Kidney capillary endothelial cell (primary cell): ENCODE measurements at regions not wholly inside any gene's neighbourhood (a gene's known extent, or its start where the extent isn't known, plus 50 kb on each side); places are given as distances from the start of the nearest gene placed in this dataset.
"Not testable (repeated sequence)": the region's sequence is repeated elsewhere in the genome, so short reads cannot be mapped to it uniquely, and the experiment has no call there.

Source experiments
- DNase-seq: peaks from one replicate; pipeline ENCODE4 v3.0.0-alpha.2; 2018; ENCODE audit warnings: low spot score

GRCh38 chr7:119879835-119880234 lies 393.1 kb upstream of the KCND2 start:
- no peak for DNase-seq

GRCh38 chr7:119886007-119886406 lies 387.0 kb upstream of the KCND2 start:
- no peak for DNase-seq

- DNase-seq, result not testable (repeated sequence)
Observed at GRCh38 chr7:119886525-119886924, 386.4 kb upstream of the KCND2 start.

GRCh38 chr7:119888251-119888650 lies 384.7 kb upstream of the KCND2 start:
- no peak for DNase-seq

- no peak for DNase-seq
Observed at GRCh38 chr7:119890631-119891030, 382.3 kb upstream of the KCND2 start.

- DNase-seq, result no peak
Observed at GRCh38 chr7:119895320-119895719, 377.7 kb upstream of the KCND2 start.

- no peak for DNase-seq
Observed at GRCh38 chr7:119896386-119896785, 376.6 kb upstream of the KCND2 start.

- DNase-seq, result no peak
Observed at GRCh38 chr7:119900996-119901672, 371.8 kb upstream of the KCND2 start.

- DNase-seq, result no peak
Observed at GRCh38 chr7:119903085-119903484, 369.9 kb upstream of the KCND2 start.

GRCh38 chr7:119905495-119905894 lies 367.5 kb upstream of the KCND2 start:
- DNase-seq, result no peak

- DNase-seq, result no peak
Observed at GRCh38 chr7:119908948-119909347, 364.0 kb upstream of the KCND2 start.

- DNase-seq, result not testable (repeated sequence)
Observed at GRCh38 chr7:119914119-119914518, 358.9 kb upstream of the KCND2 start.

- no peak for DNase-seq
Observed at GRCh38 chr7:119916501-119916900, 356.5 kb upstream of the KCND2 start.

- no peak for DNase-seq
Observed at GRCh38 chr7:119918185-119918584, 354.8 kb upstream of the KCND2 start.

GRCh38 chr7:119919986-119920385 lies 353.0 kb upstream of the KCND2 start:
- DNase-seq, result no peak

GRCh38 chr7:119925581-119926289 lies 347.2 kb upstream of the KCND2 start:
- no peak for DNase-seq

GRCh38 chr7:119929891-119930290 lies 343.1 kb upstream of the KCND2 start:
- DNase-seq, result no peak

- no peak for DNase-seq
Observed at GRCh38 chr7:119931230-119931824, 341.6 kb upstream of the KCND2 start.

- DNase-seq, result peak; percentile 44
Observed at GRCh38 chr7:119935418-119936025, 337.5 kb upstream of the KCND2 start.

GRCh38 chr7:119936836-119937235 lies 336.1 kb upstream of the KCND2 start:
- no peak for DNase-seq

- no peak for DNase-seq
Observed at GRCh38 chr7:119937745-119938144, 335.2 kb upstream of the KCND2 start.

- no peak for DNase-seq
Observed at GRCh38 chr7:119943942-119944600, 328.9 kb upstream of the KCND2 start.
